ENCODE measurements at regions not wholly inside any gene's neighbourhood (a gene's known extent, or its start where the extent isn't known, plus 50 kb on each side); places are given as distances from the start of the nearest gene placed in this dataset.

DNA sequence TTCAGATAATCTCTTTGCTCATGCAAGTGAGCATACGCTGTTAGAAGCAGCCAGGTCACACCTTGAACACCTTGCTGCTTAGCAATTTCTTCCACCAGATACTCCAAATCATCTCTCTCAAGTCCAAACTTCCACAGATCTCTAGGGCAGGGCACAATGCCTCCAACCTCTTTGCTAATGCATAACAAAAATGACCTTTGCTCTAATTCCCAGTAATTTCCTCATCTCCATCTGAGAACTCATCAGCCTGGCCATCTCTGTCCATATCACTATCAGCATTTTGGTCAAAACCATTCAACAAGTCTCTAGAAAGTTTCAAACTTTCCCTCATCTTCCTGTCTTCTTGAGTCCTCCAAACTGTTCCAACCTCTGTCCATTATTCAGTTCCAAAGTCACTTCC, 139.3 kb upstream of the NR4A3 start:
- no peak overlapping the region for H2AFZ ChIP-seq (ENCODE audit: low read depth, low read length)
- H3K4me3 ChIP-seq = no peak overlapping the region
- ChIA-PET CTCF (ENCODE audit: low intra/inter-chr PET ratio) (no interaction called here), POLR2A (no interaction called here)
- H3K79me2 ChIP-seq (ENCODE audit: control insufficient read depth, insufficient read depth, low read length) = no peaks in the 10 kb centered on the region
- in situ Hi-C loops (cut with MboI) (no loop called here), intact Hi-C loops (cut with micrococcal nuclease) (no loop called here)
- ATAC-seq = no peak
- no peaks in the 10 kb centered on the region for H3K36me3 ChIP-seq (ENCODE audit: control insufficient read depth, insufficient read depth, low read length)
- no peaks in the 10 kb centered on the region for H4K20me1 ChIP-seq (replicated peaks; ENCODE audit: control insufficient read depth, insufficient read depth, low read length)
- H3K4me1 ChIP-seq (replicated peaks in 1 of 2; ENCODE audit: control insufficient read depth in 2 of 2, insufficient read depth in 2 of 2, low read length in 2 of 2) = no peaks in the 10 kb centered on the region
- no peaks in the 10 kb centered on the region for H3K27me3 ChIP-seq (ENCODE audit: control insufficient read depth in 2 of 2, insufficient read depth in 2 of 2, low read length in 2 of 2)
- no peak overlapping the region for H3K4me2 ChIP-seq (ENCODE audit: insufficient read depth, low read length)
- no peak overlapping the region for H3K9ac ChIP-seq (ENCODE audit: insufficient read depth in 1 of 2, low read depth in 2 of 2, low read length in 2 of 2)
- no peak overlapping the region for H3K27ac ChIP-seq (ENCODE audit: extremely low read depth, low read depth, low read length)
- FAIRE-seq = no peak
- DNase-seq (ENCODE audit: extremely low read depth in 1 of 4, low spot score in 3 of 4) = no peak
- no peaks in the 10 kb centered on the region for H3K9me1 ChIP-seq (ENCODE audit: control insufficient read depth, insufficient read depth, low read length)
- 0% methylated on average over 1 of the region's 1 CpG for WGBS (ENCODE audit: insufficient coverage, low coverage, missing lambda C conversion rate)
- H3K9me3 ChIP-seq (replicated peaks; ENCODE audit: control insufficient read depth, insufficient read depth, low read depth, low read length) = no peaks in the 10 kb centered on the region
- BruUV-seq (replicated peaks) = no TSS peak
- TF ChIP-seq ZNF121 (CRISPR knock-in tag; conservative IDR thresholded peaks at IDR 0.05) (no peak), ZNF551 (CRISPR knock-in tag; IDR thresholded peaks at IDR 0.05) (no peak), KHSRP (IDR thresholded peaks at IDR 0.05) (no peak), GABPB1 (CRISPR knock-in tag; IDR thresholded peaks at IDR 0.05) (no peak), SNRNP70 (optimal IDR thresholded peaks at IDR 0.05; ENCODE audit: low read depth, low read length) (no peak), E2F3 (CRISPR knock-in tag; IDR thresholded peaks at IDR 0.05) (no peak), TRIM28 (IDR thresholded peaks at IDR 0.05) (no peak)
- TF ChIP-seq, protein P1, sequence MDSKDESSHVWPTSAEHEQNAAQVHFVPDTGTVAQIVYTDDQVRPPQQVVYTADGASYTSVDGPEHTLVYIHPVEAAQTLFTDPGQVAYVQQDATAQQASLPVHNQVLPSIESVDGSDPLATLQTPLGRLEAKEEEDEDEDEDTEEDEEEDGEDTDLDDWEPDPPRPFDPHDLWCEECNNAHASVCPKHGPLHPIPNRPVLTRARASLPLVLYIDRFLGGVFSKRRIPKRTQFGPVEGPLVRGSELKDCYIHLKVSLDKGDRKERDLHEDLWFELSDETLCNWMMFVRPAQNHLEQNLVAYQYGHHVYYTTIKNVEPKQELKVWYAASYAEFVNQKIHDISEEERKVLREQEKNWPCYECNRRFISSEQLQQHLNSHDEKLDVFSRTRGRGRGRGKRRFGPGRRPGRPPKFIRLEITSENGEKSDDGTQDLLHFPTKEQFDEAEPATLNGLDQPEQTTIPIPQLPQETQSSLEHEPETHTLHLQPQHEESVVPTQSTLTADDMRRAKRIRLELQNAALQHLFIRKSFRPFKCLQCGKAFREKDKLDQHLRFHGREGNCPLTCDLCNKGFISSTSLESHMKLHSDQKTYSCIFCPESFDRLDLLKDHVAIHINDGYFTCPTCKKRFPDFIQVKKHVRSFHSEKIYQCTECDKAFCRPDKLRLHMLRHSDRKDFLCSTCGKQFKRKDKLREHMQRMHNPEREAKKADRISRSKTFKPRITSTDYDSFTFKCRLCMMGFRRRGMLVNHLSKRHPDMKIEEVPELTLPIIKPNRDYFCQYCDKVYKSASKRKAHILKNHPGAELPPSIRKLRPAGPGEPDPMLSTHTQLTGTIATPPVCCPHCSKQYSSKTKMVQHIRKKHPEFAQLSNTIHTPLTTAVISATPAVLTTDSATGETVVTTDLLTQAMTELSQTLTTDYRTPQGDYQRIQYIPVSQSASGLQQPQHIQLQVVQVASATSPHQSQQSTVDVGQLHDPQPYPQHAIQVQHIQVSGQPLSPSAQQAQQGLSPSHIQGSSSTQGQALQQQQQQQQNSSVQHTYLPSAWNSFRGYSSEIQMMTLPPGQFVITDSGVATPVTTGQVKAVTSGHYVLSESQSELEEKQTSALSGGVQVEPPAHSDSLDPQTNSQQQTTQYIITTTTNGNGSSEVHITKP (IDR thresholded peaks at IDR 0.05; ENCODE audit: partially characterized antibody) = no peak
- TF ChIP-seq, protein P2, sequence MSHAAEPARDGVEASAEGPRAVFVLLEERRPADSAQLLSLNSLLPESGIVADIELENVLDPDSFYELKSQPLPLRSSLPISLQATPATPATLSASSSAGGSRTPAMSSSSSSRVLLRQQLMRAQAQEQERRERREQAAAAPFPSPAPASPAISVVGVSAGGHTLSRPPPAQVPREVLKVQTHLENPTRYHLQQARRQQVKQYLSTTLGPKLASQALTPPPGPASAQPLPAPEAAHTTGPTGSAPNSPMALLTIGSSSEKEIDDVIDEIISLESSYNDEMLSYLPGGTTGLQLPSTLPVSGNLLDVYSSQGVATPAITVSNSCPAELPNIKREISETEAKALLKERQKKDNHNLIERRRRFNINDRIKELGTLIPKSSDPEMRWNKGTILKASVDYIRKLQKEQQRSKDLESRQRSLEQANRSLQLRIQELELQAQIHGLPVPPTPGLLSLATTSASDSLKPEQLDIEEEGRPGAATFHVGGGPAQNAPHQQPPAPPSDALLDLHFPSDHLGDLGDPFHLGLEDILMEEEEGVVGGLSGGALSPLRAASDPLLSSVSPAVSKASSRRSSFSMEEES (CRISPR knock-in tag; IDR thresholded peaks at IDR 0.05) = no peak
- TF ChIP-seq, protein P3, sequence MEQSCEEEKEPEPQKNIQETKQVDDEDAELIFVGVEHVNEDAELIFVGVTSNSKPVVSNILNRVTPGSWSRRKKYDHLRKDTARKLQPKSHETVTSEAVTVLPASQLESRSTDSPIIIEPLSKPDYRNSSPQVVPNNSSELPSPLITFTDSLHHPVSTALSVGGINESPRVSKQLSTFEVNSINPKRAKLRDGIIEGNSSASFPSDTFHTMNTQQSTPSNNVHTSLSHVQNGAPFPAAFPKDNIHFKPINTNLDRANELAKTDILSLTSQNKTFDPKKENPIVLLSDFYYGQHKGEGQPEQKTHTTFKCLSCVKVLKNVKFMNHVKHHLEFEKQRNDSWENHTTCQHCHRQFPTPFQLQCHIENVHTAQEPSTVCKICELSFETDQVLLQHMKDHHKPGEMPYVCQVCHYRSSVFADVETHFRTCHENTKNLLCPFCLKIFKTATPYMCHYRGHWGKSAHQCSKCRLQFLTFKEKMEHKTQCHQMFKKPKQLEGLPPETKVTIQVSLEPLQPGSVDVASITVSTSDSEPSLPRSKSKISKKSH (CRISPR knock-in tag; IDR thresholded peaks at IDR 0.05) = no peak
- TF ChIP-seq, protein P4, sequence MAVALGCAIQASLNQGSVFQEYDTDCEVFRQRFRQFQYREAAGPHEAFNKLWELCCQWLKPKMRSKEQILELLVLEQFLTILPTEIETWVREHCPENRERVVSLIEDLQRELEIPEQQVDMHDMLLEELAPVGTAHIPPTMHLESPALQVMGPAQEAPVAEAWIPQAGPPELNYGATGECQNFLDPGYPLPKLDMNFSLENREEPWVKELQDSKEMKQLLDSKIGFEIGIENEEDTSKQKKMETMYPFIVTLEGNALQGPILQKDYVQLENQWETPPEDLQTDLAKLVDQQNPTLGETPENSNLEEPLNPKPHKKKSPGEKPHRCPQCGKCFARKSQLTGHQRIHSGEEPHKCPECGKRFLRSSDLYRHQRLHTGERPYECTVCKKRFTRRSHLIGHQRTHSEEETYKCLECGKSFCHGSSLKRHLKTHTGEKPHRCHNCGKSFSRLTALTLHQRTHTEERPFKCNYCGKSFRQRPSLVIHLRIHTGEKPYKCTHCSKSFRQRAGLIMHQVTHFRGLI (CRISPR knock-in tag; IDR thresholded peaks at IDR 0.05) = no peak
- TF ChIP-seq, protein P5, sequence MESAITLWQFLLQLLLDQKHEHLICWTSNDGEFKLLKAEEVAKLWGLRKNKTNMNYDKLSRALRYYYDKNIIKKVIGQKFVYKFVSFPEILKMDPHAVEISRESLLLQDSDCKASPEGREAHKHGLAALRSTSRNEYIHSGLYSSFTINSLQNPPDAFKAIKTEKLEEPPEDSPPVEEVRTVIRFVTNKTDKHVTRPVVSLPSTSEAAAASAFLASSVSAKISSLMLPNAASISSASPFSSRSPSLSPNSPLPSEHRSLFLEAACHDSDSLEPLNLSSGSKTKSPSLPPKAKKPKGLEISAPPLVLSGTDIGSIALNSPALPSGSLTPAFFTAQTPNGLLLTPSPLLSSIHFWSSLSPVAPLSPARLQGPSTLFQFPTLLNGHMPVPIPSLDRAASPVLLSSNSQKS (CRISPR knock-in tag; IDR thresholded peaks at IDR 0.05) = no peak
- TF ChIP-seq, protein P6, sequence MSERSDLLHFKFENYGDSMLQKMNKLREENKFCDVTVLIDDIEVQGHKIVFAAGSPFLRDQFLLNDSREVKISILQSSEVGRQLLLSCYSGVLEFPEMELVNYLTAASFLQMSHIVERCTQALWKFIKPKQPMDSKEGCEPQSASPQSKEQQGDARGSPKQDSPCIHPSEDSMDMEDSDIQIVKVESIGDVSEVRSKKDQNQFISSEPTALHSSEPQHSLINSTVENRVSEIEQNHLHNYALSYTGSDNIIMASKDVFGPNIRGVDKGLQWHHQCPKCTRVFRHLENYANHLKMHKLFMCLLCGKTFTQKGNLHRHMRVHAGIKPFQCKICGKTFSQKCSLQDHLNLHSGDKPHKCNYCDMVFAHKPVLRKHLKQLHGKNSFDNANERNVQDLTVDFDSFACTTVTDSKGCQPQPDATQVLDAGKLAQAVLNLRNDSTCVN (CRISPR knock-in tag; IDR thresholded peaks at IDR 0.05) = no peak
